ENCODE measurements at regions not wholly inside any gene's neighbourhood (a gene's known extent, or its start where the extent isn't known, plus 50 kb on each side); places are given as distances from the start of the nearest gene placed in this dataset.

DNA sequence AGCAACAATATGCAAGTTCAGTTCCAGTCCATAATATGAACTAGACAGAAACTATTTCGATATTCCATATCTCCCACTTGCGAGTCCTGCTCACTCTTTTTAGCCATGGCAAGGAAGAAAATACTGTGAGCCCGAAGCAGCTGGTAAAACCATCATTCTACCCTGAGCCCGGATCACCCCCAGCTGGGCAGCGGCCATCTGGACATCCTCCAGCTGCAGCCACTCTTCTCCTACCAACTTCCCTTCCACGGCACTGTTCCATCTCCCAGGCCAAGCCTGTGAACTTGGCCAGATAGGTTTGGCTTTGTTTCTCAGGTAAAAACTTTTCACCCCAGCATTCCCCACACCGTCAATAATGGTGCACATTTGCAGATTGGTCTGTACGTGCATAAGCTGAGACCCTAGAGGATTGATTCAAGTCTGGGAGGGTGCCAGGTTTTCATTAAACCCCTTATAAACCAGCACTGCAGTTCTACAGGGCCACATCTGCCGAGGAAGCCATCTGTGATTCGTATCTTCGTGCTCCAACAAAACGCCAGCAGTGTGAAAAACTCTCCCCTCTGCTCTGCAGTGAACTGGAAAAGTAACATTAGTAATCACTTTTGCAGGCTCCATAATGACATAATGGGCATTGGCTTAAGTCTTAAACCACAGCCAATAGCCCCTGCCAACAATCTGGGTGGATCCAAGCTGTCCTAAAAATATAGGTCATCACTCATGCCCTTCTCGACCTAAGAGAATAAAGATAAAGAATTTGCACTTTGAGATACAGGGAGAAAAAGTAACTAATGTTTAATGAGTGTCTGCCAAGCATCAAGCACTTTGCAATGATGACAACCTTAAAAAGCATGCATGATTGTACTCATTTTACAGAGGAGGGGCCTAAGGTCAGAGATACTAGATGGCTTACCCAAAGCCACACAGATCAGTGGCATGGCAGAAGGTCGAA is 205.1 kb downstream of the PLPP3 start:
- POLR2A ChIA-PET (ENCODE audit: unreplicated experiment): no interaction called here
- Histone ChIP-seq H3K4me2 (ENCODE audit: low read length) (peak overlapping the region; percentile 78), H3K4me1 (ENCODE audit: insufficient read depth, low read length) (peaks cover 57% of the 10 kb centered on the region), H3K9ac (ENCODE audit: low read length) (no peak overlapping the region), H3K4me3 (ENCODE audit: low read length) (peak overlapping the region; percentile 44; the same call in 1 of the 2 replicates), H3F3A (ENCODE audit: low read length, unreplicated experiment) (peaks cover 10% of the 10 kb centered on the region), H3K9me3 (ENCODE audit: low read length) (no peaks in the 10 kb centered on the region), H4K20me1 (ENCODE audit: low read length) (no peaks in the 10 kb centered on the region), H2AFZ (ENCODE audit: low read length) (no peak overlapping the region), H3K27ac (ENCODE audit: low read length) (peak overlapping the region; percentile 76), H3K79me2 (ENCODE audit: low read length) (no peaks in the 10 kb centered on the region), H3K36me3 (ENCODE audit: low read depth, low read length) (no peaks in the 10 kb centered on the region), H3K27me3 (ENCODE audit: low read length) (no peaks in the 10 kb centered on the region), H3K9me2 (replicated peaks; ENCODE audit: low read length) (no peaks in the 10 kb centered on the region)
- CTCF ChIA-PET: no interaction called here
- TF ChIP-seq CTCF (conservative IDR thresholded peaks at IDR 0.05; ENCODE audit: low read depth, low read length): no peak
- no peak for TF ChIP-seq EZH2phosphoT487 (IDR thresholded peaks at IDR 0.05; ENCODE audit: borderline replicate concordance, low read length)
- TF ChIP-seq EZH2 (IDR thresholded peaks at IDR 0.05; ENCODE audit: low read length, unreplicated experiment): no peak
- no TSS peak for BruUV-seq (replicated peaks)
- peak; percentile 18 for ATAC-seq
- peak; percentile 54 for DNase-seq
- intact Hi-C loops (cut with micrococcal nuclease): loop anchor here (1.0 to 10.0 kb wide), 4 partner anchors 40 to 949 kb away; no protein-coding TSS in a partner anchor

DNA sequence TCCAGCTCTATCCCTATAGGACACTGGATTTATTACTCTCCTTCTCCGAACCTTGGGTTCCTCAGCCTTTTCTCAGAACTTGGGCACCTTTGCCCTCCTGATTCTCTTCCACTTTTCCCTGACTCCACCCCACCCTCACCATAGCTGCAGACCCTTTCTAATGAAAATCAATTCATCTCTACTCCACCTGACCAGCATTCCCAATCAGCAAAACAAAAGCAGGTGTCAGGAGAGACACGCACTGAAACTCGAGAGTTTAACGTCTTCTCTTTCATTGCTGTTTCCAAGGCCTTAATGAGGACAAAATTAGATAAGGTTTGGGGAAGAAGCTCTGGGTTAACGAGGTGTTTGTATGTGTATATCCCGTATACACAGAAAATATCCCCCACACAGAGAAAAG is 208.8 kb downstream of the PLPP3 start:
- Histone ChIP-seq H3K9me2 (replicated peaks; ENCODE audit: low read length) (no peaks in the 10 kb centered on the region), H3K4me3 (ENCODE audit: low read length) (no peak overlapping the region), H3K4me2 (ENCODE audit: low read length) (no peak overlapping the region), H3F3A (ENCODE audit: low read length, unreplicated experiment) (no peaks in the 10 kb centered on the region), H3K79me2 (ENCODE audit: low read length) (no peaks in the 10 kb centered on the region), H3K27ac (ENCODE audit: low read length) (no peak overlapping the region), H3K9ac (ENCODE audit: low read length) (no peak overlapping the region), H3K9me3 (ENCODE audit: low read length) (no peaks in the 10 kb centered on the region), H3K36me3 (ENCODE audit: low read depth, low read length) (no peaks in the 10 kb centered on the region), H2AFZ (ENCODE audit: low read length) (no peak overlapping the region), H4K20me1 (ENCODE audit: low read length) (no peaks in the 10 kb centered on the region), H3K4me1 (ENCODE audit: insufficient read depth, low read length) (peaks cover 31% of the 10 kb centered on the region), H3K27me3 (ENCODE audit: low read length) (no peaks in the 10 kb centered on the region)
- TF ChIP-seq EZH2 (IDR thresholded peaks at IDR 0.05; ENCODE audit: low read length, unreplicated experiment) (no peak), EZH2phosphoT487 (IDR thresholded peaks at IDR 0.05; ENCODE audit: borderline replicate concordance, low read length) (no peak)
- intact Hi-C loops (cut with micrococcal nuclease): loop anchor here (10.0 kb wide), 3 partner anchors 306 to 946 kb away; no protein-coding TSS in a partner anchor
- CTCF ChIA-PET: no interaction called here
- DNase-seq: no peak
- no peak for ATAC-seq
- POLR2A ChIA-PET (ENCODE audit: unreplicated experiment): no interaction called here
- BruUV-seq (replicated peaks): no TSS peak

- Histone ChIP-seq H3K9me3 (ENCODE audit: low read length) (no peaks in the 10 kb centered on the region), H3K4me1 (ENCODE audit: insufficient read depth, low read length) (peaks cover 22% of the 10 kb centered on the region), H3K4me2 (ENCODE audit: low read length) (peak overlapping the region; percentile 55), H3K36me3 (ENCODE audit: low read depth, low read length) (no peaks in the 10 kb centered on the region), H4K20me1 (ENCODE audit: low read length) (no peaks in the 10 kb centered on the region), H3F3A (ENCODE audit: low read length, unreplicated experiment) (no peaks in the 10 kb centered on the region), H3K27ac (ENCODE audit: low read length) (peak overlapping the region; percentile 32), H3K9ac (ENCODE audit: low read length) (no peak overlapping the region), H2AFZ (ENCODE audit: low read length) (no peak overlapping the region), H3K9me2 (replicated peaks; ENCODE audit: low read length) (no peaks in the 10 kb centered on the region), H3K79me2 (ENCODE audit: low read length) (no peaks in the 10 kb centered on the region), H3K27me3 (ENCODE audit: low read length) (no peaks in the 10 kb centered on the region), H3K4me3 (ENCODE audit: low read length) (no peak overlapping the region)
- ATAC-seq (peak; percentile 98), DNase-seq (peak; percentile 70)
- BruUV-seq (replicated peaks): no TSS peak
- CTCF ChIA-PET: no interaction called here
- TF ChIP-seq CTCF (conservative IDR thresholded peaks at IDR 0.05; ENCODE audit: low read depth, low read length) (no peak), EZH2phosphoT487 (IDR thresholded peaks at IDR 0.05; ENCODE audit: borderline replicate concordance, low read length) (no peak)
- POLR2A ChIA-PET (ENCODE audit: unreplicated experiment): no interaction called here
- intact Hi-C loops (cut with micrococcal nuclease): no loop called here
Observed at GRCh38 chr1:56363007-56363770, 216.2 kb downstream of the PLPP3 start.
